G401.6 (cell line): ENCODE measurements at regions not wholly inside any gene's neighbourhood (a gene's known extent, or its start where the extent isn't known, plus 50 kb on each side); places are given as distances from the start of the nearest gene placed in this dataset.

Source experiments
- FAIRE-seq: peaks from 2 replicates; lab custom pipeline; 2012; peaks lifted over from hg19 to GRCh38; lab: Jason Lieb, UNC

DNA sequence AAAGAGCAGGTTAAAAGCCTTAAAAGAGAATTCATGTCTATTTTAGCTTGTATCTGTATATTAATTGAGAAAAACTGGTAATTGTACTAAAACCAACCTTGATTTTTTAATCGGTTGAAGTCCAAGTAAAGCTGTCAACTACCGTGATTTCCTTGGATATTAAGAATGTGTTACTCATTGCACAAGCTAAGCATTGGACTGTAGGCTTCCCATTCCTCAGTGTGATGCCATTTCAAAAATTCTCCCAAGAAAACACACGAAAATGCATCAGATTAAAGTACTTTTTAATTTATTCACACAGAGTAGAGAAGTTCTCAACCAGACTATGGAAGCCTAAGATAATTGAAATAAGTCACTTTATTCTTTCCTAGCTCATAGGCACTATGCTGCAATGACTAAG, 761.4 kb upstream of the TYRP1 start:
- no peak for FAIRE-seq

GRCh38 chr9:11933926-11934325, 759.3 kb upstream of the TYRP1 start:
- FAIRE-seq: no peak

DNA sequence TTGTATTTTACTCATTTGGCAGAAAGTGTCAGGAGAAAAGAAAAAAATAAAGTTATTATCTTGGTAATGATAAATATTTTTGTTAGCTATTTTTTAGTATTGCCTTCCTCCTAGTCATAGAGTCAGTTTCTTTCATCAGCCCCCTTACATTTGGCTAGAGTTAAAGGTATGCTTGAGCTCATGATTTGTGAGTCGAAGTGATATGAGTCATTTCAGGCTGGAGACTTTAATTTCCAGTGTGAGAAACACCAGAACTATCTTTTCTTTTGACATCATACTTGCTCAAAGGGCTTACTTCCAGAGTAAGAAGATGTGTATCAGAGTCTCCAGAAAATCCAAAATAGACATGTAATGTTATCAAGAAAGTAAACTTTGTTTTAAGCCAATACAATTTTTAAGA, 746.7 kb upstream of the TYRP1 start:
- no peak for FAIRE-seq

DNA sequence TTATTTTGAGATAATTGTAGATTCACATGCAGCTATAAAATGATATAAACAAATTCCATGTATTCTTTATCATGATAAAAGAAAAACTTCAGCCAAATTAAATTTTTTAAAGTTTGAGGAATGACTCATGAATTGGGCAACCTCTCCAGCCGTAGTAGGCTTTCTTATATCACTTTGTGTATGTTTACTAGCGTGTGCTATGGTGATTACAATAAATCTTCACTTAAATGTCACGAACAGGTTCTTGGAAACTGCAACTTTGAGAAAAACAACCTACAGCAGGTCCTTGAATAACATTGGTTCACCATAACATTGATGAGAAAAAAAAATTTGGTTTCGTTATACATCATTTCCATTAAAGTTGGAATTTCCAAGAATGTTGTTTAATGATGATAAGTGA, 730.9 kb upstream of the TYRP1 start:
- FAIRE-seq: no peak

DNA sequence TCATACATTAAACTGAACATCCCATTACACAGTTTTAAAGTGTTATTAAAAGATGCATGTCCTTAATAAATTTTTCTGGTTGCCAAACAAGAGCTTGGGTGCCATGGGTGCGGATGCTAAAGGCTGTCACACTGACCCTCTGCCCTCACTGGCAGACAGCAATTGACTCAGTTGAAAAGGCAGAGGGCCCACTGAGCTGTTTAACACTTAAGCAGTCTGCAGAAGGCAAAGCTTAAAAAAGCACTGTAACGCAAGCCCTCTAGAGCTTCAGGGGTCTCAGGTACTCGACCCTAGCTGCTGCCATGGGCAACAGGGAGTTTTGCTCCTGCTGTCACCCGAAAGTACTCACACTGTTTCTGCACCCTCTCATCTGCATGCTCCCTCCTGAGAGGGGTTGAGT, 726.4 kb upstream of the TYRP1 start:
- FAIRE-seq: no peak

DNA sequence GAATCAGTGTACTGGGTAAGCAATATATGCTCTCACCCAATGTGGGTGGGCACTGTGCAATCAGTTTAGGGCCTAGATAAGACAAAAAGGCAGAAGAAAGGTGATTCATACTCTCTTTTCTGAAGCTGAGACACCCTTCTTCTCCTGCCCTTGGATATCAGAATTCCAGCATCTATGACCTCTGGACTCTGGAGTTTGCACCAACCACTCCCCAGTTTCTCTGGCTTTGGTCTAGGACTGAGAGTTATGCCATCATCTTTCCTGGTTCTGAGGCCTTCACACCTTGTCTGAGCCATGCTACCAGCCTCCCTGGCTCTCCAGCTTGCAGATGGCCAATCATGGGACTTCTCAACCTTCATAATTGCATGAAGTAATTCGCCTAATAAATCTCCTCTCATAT, 724.6 kb upstream of the TYRP1 start:
- no peak for FAIRE-seq

DNA sequence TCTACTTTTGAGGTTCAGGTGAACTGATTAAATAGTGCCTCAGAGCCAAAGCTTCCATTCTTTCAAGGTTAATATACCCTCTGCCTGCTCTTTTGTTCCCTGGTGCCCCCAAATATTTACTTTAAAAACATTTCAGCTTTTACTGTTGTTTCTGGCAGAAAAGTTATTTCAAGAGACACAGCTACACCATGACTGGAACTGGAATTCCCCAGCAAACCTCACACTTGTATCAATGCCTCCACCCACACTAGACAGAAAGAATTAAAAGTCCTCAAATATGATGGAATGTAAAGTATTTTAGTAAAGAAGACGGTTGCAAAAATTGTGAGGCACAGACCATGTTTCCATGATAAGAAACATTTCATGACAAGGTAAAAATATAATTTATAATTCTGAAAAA, 720.2 kb upstream of the TYRP1 start:
- FAIRE-seq: no peak

DNA sequence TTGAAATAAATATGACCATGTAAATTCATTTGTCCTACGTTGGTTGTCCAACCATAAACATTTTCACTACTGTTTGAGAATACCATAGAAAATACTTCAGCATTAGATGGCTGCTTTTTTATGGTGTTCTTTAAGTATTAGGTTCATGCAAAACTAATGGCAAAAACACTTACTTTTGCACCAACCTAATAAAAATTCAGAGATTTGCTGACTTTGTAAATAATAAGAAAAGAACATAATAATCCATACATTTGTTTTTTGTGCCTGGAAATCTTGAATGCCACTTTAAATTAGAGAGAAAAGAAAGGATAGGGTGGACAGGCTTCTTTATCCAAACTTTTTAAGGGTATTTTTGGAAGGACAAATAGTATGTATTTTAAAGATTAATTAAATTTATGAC, 719.7 kb upstream of the TYRP1 start:
- FAIRE-seq: no peak

DNA sequence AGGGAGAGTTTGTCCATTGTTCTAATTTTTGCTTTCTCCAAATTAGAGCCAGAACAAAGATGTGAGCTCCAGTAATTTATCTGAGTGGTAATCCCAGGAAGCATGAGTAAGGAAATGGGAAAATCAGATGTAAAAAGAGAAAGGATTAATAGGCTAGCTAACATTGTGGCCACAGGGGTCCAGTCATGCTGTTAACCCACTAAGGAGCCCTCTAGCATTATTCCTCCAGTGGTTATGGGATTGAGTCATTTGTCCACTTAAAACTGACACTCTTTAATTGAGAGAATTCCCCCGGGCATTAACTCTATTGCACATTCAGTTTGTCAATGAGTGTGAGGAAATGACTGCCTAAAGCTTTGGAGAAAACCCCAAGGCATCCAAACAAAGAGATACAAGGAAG, 700.3 kb upstream of the TYRP1 start:
- FAIRE-seq: no peak

DNA sequence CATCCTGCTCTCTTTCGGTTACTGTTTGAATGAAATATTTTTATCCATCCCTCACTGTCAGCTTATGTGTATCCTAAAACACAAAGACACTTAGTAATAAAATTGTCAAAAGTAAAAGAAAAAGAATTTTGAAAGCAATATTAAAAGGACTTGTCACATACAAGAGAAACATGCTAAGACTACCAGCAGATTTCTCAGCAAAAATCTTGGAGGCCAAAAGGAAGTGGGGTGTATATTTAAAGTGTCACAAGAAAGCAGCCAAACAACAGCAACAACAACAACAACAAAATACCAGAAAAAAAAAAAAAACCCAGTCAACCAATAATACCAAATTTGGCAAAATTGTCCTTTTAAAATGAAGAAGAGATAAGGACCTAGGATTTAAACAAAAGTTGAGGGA, 678.7 kb upstream of the TYRP1 start:
- no peak for FAIRE-seq

GRCh38 chr9:12054235-12054634, 639.0 kb upstream of the TYRP1 start:
- no peak for FAIRE-seq

GRCh38 chr9:12056874-12057273, 636.3 kb upstream of the TYRP1 start:
- no peak for FAIRE-seq

DNA sequence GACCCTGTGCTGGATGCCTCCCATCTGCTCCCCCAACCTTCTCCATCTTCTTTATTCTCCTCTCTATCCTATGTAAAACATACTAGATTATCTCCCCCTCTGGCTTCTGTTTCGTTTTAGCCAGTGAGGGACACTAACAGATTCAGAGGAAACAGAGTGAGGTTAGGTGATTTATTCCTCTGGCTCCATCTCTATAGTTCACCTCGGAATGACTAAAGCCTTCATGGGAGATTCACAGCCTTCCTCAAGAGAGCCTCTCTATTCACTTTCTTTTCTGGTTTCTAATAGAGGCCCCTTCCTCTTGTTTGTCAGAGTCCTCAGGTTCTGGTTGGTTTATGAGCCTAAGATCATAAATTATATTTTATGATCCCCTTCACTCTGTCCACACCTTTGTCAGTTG, 633.1 kb upstream of the TYRP1 start:
- no peak for FAIRE-seq

GRCh38 chr9:12060811-12061210, 632.4 kb upstream of the TYRP1 start:
- no peak for FAIRE-seq

DNA sequence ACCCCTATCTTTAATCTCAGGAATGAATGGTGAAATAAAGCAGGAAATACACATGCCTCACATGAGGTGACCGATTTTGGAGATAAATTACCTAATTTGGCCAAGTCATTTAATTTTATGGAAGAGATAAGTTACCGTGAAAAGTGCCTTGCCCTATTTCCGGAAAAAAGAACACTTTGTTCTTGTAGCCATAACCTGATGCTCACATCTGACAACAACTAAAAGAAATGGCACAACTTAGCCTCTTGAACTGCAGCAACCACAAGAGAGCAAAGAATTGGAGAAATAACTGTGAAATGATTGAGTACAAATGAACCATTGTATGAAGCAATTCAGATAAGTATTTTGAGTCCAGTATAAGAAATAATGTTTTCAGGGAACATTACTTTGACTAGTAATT, 628.1 kb upstream of the TYRP1 start:
- no peak for FAIRE-seq

- no peak for FAIRE-seq
Measured at GRCh38 chr9:12065686-12066085, 627.5 kb upstream of the TYRP1 start.

- FAIRE-seq: no peak
Measured at GRCh38 chr9:12066455-12067035, 626.6 kb upstream of the TYRP1 start.

DNA sequence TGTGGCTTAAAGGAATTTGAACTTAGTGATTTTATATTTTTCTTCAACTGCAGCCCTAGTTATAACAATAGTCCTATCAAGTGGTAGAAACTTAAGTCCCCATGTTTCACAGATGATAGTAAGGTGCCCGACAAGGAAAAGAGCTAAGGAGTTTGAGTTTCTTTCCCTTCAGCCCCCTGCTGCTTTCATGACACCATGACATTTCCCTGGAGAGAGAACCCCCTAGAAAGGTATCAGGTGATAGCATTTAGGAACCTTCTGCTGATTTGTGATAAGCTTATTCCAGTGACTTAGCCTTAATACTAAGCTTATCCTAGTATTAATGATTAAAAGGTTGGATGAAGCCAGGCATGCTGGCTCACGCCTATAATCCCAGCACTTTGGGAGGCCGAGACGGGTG, 623.8 kb upstream of the TYRP1 start:
- no peak for FAIRE-seq

DNA sequence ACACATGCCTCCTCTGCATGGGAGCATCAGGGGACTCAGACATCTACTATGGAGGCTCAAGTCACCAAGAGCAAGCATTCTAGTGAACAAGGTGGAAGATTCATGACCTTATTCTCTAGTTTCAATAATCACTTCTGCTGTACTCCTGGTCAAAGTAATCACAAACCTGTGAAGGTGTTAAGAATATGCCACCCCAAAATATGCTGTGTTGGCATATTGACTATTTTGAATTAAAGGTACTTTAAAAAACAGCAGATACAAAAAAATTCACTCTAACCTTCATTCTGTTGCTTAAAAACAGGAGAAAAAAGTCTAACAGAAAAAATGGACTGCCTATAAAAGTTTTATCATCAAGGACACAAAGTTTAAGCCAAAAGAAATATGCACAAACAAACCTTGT, 607.8 kb upstream of the TYRP1 start:
- FAIRE-seq: no peak

DNA sequence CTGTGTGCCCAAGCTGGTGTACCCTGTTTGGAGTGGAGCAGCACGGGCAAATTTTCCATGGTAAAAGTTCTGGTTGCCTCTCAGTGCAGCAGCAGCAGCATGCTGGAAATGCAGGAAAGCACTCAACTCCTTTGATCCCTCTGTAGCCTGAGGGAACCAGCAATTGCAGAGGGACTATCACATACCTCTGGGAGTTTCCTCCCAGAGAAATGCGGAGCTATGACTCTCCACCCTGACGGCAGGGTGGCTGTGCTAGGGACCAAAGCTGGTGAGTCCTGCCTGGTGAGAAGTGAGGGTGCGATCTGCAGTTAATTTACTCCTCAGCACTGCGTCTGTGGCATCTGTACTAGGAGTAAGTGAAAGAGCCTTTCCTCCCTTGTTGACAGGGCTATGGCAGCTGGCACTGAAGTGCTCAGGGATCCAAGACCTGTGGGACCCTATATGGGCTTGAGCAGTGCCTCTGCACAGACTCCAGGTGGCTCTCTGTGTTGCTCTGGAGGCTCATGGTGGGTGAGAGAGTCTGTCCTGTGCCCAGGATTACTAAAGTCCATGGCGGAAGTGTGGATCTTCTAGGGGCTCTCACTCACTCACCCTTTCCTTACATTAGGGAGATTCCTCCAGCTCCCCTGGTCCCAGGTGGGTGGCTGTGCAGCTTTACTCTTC, 601.2 kb upstream of the TYRP1 start:
- FAIRE-seq: no peak

- FAIRE-seq: no peak
Measured at GRCh38 chr9:12094046-12094445, 599.1 kb upstream of the TYRP1 start.

- no peak for FAIRE-seq
Measured at GRCh38 chr9:12095931-12096330, 597.3 kb upstream of the TYRP1 start.

DNA sequence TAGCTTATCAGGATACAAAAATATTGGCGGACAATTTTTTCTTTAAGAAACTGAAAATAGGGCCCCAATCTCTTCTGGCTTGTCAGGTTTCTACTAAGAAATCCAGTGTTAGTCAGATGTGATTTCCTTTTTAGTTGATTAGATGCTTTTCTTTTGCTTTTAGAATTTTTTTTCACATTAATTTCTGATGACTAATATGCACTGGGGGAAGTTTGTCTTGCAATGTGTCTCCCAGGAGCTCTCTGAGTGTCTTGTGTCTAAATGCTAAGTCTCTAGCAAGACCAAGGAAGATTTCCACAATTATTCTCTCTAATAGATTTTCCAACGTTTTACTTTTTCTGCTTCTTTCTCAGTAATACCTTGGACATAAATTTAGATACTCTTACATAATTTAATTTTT, 559.8 kb upstream of the TYRP1 start:
- no peak for FAIRE-seq

DNA sequence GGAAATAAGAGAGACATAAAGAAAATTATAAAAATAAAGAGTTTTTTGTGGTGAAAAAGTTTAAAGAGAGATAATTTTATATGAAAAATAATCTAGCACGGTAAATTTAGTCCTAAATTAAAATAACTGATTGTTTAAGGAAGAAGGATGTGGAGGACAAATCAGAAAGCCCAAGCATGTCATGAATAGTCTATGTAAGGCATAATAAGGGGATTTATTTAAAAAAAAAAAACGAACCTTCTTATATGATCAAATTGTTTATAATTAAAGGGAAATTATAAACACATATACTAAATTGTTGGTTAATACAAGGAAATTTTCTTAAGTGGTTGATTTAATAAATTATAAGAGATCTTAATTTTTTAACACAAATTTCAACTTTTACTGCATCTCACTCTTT, 551.8 kb upstream of the TYRP1 start:
- no peak for FAIRE-seq
